Esophagus muscularis mucosa (tissue), 4 donors: ENCODE measurements at regions not wholly inside any gene's neighbourhood (a gene's known extent, or its start where the extent isn't known, plus 50 kb on each side); places are given as distances from the start of the nearest gene placed in this dataset.

Experiments used
- EP300 ChIP-seq: sonication (generic); formaldehyde crosslinking; IDR thresholded peaks from one replicate; pipeline ENCODE4 v1.6.1; 2017; ENCODE audit warnings: antibody characterized with exemption
- POLR2A ChIP-seq: fragments of 450-650 bp; IDR thresholded peaks from one replicate; pipeline ENCODE4 v1.6.1; 2017; ENCODE audit warnings: antibody characterized with exemption, moderate library complexity, mild to moderate bottlenecking, low read depth
- POLR2AphosphoS5 ChIP-seq, 2 donors: sonication (generic); formaldehyde crosslinking; IDR thresholded peaks; one replicate each; pipeline ENCODE4 v1.6.1; 2017; ENCODE audit warnings: antibody characterized with exemption in 2 of 2
- TF ChIP-seq, protein P1 (sequence below), 3 experiments: fragments of 200-600 bp in 2 of 3; fragments of 450-650 bp in 1 of 3; sonication (generic) in 2 of 3; IDR thresholded peaks; one replicate each; pipeline ENCODE4 v1.5.1; 2017 to 2019; ENCODE audit warnings: antibody characterized with exemption in 3 of 3, mild to moderate bottlenecking in 2 of 3, moderate library complexity in 1 of 3

GRCh38 chr1:200337410-200337809 is 72.4 kb downstream of the ZNF281 start:
- TF ChIP-seq, protein P1, sequence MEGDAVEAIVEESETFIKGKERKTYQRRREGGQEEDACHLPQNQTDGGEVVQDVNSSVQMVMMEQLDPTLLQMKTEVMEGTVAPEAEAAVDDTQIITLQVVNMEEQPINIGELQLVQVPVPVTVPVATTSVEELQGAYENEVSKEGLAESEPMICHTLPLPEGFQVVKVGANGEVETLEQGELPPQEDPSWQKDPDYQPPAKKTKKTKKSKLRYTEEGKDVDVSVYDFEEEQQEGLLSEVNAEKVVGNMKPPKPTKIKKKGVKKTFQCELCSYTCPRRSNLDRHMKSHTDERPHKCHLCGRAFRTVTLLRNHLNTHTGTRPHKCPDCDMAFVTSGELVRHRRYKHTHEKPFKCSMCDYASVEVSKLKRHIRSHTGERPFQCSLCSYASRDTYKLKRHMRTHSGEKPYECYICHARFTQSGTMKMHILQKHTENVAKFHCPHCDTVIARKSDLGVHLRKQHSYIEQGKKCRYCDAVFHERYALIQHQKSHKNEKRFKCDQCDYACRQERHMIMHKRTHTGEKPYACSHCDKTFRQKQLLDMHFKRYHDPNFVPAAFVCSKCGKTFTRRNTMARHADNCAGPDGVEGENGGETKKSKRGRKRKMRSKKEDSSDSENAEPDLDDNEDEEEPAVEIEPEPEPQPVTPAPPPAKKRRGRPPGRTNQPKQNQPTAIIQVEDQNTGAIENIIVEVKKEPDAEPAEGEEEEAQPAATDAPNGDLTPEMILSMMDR (IDR thresholded peaks at IDR 0.05), result no peak
- TF ChIP-seq POLR2A (no peak), POLR2AphosphoS5 (IDR thresholded peaks at IDR 0.05) (no peak), EP300 (no peak)
